NCI-H1694 (cell line): ENCODE measurements at regions not wholly inside any gene's neighbourhood (a gene's known extent, or its start where the extent isn't known, plus 50 kb on each side); places are given as distances from the start of the nearest gene placed in this dataset.

ENCODE experiments used
- DNase-seq: peaks from one replicate; lab custom pipeline; 2025; lab: John Stamatoyannopoulos, UW

DNA sequence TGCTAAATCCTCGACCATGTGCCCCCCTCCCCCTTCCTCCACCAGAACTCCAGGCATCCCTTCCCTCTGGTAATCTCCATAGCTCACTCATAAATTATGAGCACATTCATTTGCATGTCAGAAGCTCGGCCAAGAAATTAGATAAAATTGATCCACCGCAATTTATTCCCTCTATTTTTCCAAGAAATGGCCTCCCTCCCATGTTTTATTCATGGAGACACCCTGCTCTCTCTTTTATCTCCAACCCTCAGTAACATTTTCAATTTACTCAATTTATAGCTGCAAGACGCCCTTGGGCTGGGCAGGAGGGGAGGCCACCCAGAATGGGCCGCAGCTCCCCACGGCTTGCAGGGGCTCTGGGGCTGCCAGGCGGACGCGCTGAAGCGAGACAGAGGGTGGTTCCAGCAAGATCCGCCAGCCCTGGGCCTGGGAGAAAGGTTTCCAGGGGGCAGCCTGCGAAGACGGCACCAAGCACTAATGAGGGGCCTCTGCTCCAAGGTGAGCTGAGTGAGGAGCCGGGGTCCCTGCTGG is 54.7 kb upstream of the ZNF423 start:
- DNase-seq = no peak

DNA sequence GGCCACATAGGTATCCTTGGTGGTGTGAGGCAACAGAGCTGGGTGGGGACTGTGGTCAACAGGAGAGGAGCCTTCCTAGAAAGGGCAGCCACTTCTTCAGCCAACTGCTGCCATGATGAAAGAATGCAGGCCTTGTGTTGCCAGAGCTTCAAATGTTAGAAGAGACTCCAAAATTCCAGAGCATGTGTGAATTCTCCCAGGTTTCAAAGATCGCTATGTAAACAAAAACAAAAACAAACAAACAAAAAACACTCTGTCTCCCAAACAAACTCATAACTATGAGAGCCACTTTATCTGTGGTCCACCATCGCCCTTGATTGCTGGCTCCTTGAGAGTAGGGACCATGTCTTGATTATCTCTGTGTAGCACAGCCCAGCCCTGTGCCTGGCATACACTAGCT is 55.5 kb upstream of the ZNF423 start:
- DNase-seq = no peak

DNA sequence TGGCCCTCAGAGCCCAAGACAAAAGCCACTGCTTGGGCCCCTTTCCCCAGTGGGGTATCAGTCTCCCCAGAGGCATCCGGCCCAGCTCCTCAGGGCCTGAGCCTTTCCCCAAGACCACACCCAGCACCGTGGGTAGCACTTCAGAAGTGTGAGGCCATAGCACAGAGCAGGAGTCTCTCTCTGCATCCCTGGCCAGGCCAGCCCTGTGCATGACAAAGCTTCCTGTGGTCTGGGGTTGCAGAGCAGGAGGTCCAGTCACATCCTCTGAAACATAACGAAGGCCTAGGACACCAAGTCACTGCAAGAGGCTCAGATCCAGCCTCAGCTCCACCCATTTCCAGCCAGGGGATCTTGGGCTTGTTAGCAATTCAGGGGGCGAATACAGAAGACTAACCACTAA is 56.8 kb upstream of the ZNF423 start:
- DNase-seq = no peak

DNA sequence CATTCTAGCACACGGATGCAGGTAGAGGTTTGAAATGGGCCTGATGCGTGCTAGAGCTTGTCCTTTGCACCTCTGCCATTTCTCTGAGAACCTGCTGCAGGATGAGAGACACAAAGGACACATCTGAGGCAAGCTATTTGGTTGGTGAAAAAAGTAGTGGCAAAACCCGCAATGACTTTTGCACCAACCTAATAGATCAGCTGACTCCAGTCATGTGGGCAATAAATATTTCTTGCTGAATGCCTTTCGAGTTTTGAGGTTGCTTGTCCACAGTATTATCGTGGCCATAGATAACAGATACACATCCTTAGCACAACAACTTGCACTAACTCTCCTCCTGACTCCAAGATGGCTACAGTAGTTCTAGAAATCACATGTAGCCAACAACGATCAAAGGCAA is 57.8 kb upstream of the ZNF423 start:
- no peak for DNase-seq

- no peak for DNase-seq
Measured at GRCh38 chr16:49914657-49915056, 58.7 kb upstream of the ZNF423 start.

DNA sequence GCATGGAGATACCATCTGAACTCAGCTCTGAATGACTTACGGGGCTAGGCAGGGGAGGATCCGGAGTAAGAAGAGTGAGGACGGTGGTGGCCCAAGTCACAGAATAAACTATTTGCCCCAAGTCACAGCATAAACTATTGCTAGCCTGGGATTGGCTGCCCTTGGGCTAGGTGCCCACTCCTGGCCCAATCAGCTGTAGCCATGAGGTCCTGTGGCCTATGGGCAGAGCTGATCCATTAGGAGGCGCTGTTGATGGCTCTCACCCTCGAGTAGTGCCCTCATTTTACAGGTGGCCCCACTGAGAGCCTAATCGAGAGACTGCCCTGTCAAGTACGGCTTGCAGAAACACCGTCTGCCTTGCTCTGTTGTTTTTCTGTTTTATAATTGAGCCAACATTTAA is 62.3 kb upstream of the ZNF423 start:
- DNase-seq = no peak

- no peak for DNase-seq
Measured at GRCh38 chr16:49919327-49919726, 63.4 kb upstream of the ZNF423 start.

DNA sequence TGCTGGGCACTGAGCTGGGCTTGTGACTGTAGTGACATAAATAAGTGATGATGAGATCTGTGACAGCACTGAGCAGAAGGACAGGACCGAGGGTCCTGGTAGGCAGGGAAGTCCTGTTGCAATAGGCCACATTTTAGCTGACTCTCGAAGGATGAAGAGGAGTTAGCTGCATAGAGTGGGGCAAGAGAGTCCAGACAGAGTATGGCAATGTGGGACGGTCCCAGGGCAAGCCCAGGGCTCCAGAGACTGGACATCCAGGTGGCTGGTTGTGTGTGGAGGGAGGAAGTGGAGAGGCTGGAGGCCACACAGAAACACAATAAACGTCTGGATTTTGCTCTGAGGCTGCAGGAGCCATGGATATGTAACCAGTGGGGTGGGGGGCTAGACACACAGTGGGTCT is 64.5 kb upstream of the ZNF423 start:
- no peak for DNase-seq

DNA sequence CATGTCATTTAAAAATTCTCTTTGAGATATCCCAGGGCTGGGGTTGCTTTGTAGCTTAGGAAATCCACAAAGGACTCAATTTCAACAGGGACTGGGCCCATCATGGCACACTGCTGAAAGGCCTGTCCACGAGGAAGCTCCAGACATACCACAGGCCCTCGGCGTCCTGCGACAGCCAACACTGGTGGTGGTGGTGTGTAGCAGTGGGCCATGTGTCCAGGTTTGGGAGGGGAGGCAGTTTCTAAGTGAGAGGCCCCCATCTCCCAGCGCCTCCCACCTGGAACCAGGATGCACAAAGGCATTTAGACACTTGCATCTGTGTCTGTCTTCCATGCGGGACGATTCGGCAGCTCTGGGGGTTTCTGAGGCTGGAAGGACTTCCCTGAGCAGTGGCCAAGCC is 65.2 kb upstream of the ZNF423 start:
- no peak for DNase-seq

- peak; percentile 40 for DNase-seq
Measured at GRCh38 chr16:49921791-49922456, 66.0 kb upstream of the ZNF423 start.

DNA sequence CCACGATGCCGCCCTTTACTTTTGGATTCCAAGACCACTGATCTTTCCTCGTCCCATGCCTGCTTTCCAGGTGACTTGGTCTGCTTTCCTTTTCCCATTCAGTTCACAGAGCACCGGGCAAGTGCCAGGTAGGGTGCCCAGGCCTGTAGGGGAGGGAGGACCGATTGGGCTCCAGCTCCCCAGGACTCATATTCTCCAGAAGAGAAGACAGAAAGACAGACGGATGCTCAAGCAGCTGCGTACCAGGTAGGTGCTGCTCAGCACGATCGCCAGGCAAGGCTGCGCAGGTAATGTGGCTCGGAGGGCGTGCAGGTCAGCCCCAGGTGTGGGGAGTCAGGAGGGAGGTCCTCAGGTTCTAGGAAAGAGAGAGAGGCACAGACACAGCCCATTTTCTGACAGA is 67.5 kb upstream of the ZNF423 start:
- DNase-seq = no peak

GRCh38 chr16:49924078-49924477 is 68.2 kb upstream of the ZNF423 start:
- no peak for DNase-seq

GRCh38 chr16:49926941-49927340 is 71.0 kb upstream of the ZNF423 start:
- no peak for DNase-seq

GRCh38 chr16:49928176-49929041 is 72.5 kb upstream of the ZNF423 start:
- DNase-seq = no peak

- DNase-seq = no peak
Measured at GRCh38 chr16:49929626-49930025, 73.7 kb upstream of the ZNF423 start.

- DNase-seq = no peak
Measured at GRCh38 chr16:49930841-49931240, 74.9 kb upstream of the ZNF423 start.

DNA sequence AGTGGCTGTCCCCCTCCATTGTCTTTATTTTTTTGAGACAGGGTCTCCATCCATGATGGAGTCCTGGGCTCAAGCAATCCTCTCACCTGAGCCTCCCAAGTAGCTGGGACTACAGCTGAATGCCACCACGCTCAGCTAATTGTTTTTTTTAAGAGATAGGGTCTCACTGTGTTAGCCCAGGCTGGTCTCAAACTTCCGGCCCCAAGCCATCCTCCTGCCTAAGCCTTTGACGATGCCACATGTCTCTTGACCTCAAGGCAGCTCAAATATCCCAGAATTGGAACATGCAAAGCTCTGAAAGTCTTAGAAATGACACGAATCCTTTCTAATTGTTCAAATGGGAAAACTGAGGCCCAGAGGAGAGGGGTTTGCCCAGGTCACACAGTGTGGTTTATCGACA is 75.4 kb upstream of the ZNF423 start:
- no peak for DNase-seq

DNA sequence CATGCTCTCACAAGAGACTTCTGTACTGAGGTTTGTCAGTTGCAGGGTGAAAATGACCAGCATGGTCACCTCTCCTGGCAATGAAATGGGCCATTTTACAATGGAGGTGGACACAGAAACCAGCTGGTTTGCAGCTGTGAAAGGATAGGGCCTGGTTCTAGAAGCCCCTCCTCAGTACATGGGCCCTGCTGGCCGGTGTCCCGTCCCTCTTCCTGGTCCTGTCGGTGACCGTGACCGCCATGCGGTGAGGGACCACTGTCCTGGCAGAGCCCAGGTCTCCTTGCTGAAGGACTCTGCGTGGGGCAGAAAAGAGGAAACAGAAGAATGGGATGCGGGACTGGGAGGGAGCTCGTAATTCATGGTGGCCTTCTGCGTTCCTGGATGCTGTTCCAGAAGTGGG is 76.0 kb upstream of the ZNF423 start:
- no peak for DNase-seq

DNA sequence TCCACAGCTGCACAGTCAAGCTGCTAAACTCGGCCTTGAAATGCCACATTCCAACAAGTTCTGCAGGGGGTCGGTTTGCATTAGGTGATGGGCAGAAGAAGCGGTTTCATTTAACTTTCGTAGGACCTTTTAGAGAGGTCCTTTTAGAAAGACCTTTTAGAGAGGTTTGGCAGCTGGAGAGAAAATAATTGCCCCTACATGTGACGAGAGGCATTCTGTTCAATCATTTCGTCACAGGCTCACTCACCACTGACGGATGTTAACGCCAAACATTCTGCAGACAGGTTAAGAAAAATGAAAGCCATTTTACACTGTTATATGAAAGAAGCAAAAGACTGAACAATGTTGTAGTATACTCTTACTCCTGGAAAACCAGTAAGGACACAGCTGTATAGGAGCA is 76.5 kb upstream of the ZNF423 start:
- peak; percentile 14 for DNase-seq

DNA sequence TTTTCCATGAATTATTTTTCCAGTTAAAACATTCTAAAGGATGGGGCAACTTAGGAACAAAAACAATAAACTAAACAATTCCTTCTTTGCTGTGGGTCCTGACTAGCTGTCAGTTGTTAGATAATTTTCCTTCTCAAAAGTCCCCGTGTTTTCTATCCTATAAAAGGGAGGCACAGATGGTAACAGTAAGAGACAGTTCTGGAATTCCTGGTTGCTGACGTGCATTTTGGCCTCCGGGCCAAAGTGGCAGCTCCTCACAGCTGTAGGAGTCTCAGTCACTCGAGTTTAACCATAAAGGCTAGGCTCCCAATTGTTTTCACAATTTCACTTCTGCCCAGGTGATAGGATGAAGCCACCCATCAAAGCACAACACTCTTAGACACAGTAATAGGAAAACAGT is 77.0 kb upstream of the ZNF423 start:
- DNase-seq = peak; percentile 38

DNA sequence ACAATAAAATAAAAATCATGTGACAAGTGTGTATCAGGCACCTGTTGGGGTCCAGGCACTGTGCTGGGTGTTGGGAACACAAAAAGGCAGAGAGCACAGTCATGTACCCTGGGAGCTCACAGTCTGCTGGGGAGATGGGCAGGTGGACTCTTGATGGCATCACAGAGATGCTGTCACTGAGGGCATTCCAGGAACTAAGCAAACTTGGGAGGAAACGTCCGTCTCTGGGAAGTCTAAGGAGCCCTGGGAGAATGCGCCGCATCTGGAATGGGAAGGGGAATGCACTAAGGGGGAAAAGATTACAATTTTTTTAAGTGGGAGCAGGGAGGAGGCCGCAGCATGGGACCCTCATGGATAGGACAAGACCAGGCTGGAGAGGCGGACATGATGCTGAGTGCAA is 80.9 kb upstream of the ZNF423 start:
- DNase-seq = no peak

- no peak for DNase-seq
Measured at GRCh38 chr16:49937886-49938285, 82.0 kb upstream of the ZNF423 start.

DNA sequence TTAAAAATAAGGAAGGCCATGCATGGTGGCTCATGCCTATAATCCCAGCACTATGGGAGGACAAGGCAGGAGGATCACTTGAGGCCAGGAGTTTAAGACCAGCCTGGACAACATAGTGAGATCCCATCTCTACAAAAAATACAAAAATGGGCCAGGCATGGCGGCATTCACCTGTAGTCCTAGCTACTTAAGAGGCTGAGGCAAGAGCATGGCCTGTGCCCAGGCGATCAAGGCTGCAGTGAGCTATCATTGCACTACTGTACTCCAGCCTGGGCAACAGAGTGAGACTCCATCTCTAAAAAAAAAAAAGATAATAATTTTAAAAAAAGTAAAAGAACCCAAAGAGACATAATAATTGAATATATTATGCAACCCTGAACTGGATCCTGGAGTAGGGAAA is 83.6 kb upstream of the ZNF423 start:
- no peak for DNase-seq
